HepG2 (cell line): ENCODE measurements at regions not wholly inside any gene's neighbourhood (a gene's known extent, or its start where the extent isn't known, plus 50 kb on each side); places are given as distances from the start of the nearest gene placed in this dataset.
A peak's percentile ranks its signal among the peaks of the same experiment; 100 is the strongest.

Experiments
- CREB1 ChIP-seq, 2 experiments: fragments of 450-650 bp in 1 of 2; IDR thresholded peaks; 2 replicates each; pipeline ENCODE4 v1.6.1; 2016 to 2017; ENCODE audit warnings: control low read depth in 1 of 2, mild to moderate bottlenecking in 1 of 2, missing compliant biosample characterization in 1 of 2, missing genetic modification characterization in 1 of 2
- FOXA3 ChIP-seq: IDR thresholded peaks from 2 replicates; pipeline ENCODE4 v1.6.1; 2016; ENCODE audit warnings: missing genetic modification reagents, missing compliant biosample characterization
- FOXK1 ChIP-seq: sonication (generic); formaldehyde crosslinking; IDR thresholded peaks from 2 replicates; pipeline ENCODE4 v1.4.0; 2020; ENCODE audit warnings: low read depth, missing genetic modification reagents, borderline replicate concordance
- HCFC1 ChIP-seq: fragments of 150-350 bp; IDR thresholded peaks from 2 replicates; pipeline ENCODE4 v1.6.1; 2014; ENCODE audit warnings: low read depth, low read length
- IRF2 ChIP-seq: IDR thresholded peaks from 2 replicates; pipeline ENCODE4 v1.6.1; 2018; ENCODE audit warnings: missing genetic modification reagents, missing compliant biosample characterization
- JARID2 ChIP-seq: sonication (generic); formaldehyde crosslinking; IDR thresholded peaks from 2 replicates; pipeline ENCODE4 v1.8.1; 2023; ENCODE audit warnings: missing genetic modification reagents, inconsistent platforms; ENCODE audit not compliant: insufficient replicate concordance
- KLF13 ChIP-seq: sonication (generic); formaldehyde crosslinking; IDR thresholded peaks from 2 replicates; pipeline ENCODE4 v1.4.0; 2020; ENCODE audit warnings: mild to moderate bottlenecking, missing genetic modification reagents
- MIER3 ChIP-seq: IDR thresholded peaks from 2 replicates; pipeline ENCODE4 v1.6.1; 2016; ENCODE audit warnings: missing compliant biosample characterization, borderline replicate concordance
- NFIB ChIP-seq: sonication (generic); formaldehyde crosslinking; IDR thresholded peaks from 2 replicates; pipeline ENCODE4 v1.9.0; 2021; ENCODE audit warnings: missing genetic modification reagents, mild to moderate bottlenecking, borderline replicate concordance
- NKX3-1 ChIP-seq: sonication (generic); formaldehyde crosslinking; IDR thresholded peaks from 2 replicates; pipeline ENCODE4 v1.5.0; 2020; ENCODE audit warnings: missing genetic modification reagents
- PTBP1 ChIP-seq: fragments of 200-400 bp; formaldehyde crosslinking; IDR thresholded peaks from 2 replicates; pipeline ENCODE4 v1.6.1; 2018; ENCODE audit warnings: low read length, low read depth; ENCODE audit not compliant: poor library complexity, severe bottlenecking
- SMC3 ChIP-seq: IDR thresholded peaks from 2 replicates; pipeline ENCODE4 v1.6.1; 2011; ENCODE audit warnings: low read length, improper control_type of control experiment
- SOX13 ChIP-seq, 3 experiments: fragments of 450-650 bp in 1 of 3; sonication (generic) in 1 of 3; formaldehyde crosslinking in 1 of 3; IDR thresholded peaks in 2 of 3; conservative IDR thresholded peaks in 1 of 3; 2 replicates each; pipeline versions ENCODE4 v1.5.0 to v1.6.1; 2016 to 2020; ENCODE audit warnings: antibody characterized with exemption in 1 of 3, mild to moderate bottlenecking in 1 of 3, missing compliant biosample characterization in 1 of 3, missing genetic modification reagents in 1 of 3, moderate library complexity in 1 of 3
- ZFP36 ChIP-seq: fragments of 150-350 bp; IDR thresholded peaks from 2 replicates; pipeline ENCODE4 v1.6.1; 2018; ENCODE audit warnings: borderline replicate concordance, low read length, low read depth; ENCODE audit not compliant: partially characterized antibody
- ZFYVE20 ChIP-seq: sonication (generic); formaldehyde crosslinking; IDR thresholded peaks from 2 replicates; pipeline ENCODE4 v1.8.0; 2023; ENCODE audit warnings: low read depth, mild to moderate bottlenecking, moderate library complexity, missing genetic modification reagents, borderline replicate concordance
- ZMYM2 ChIP-seq: sonication (generic); formaldehyde crosslinking; IDR thresholded peaks from 2 replicates; pipeline ENCODE4 v1.8.0; 2022; ENCODE audit warnings: mild to moderate bottlenecking, missing genetic modification reagents
- ZNF24 ChIP-seq: fragments of 450-650 bp; IDR thresholded peaks from 2 replicates; pipeline ENCODE4 v1.6.1; 2017; ENCODE audit warnings: antibody characterized with exemption, mild to moderate bottlenecking
- ZNF792 ChIP-seq: IDR thresholded peaks from 2 replicates; pipeline ENCODE4 v1.6.1; 2016
- ZSCAN22 ChIP-seq: sonication (generic); formaldehyde crosslinking; IDR thresholded peaks from 2 replicates; pipeline ENCODE4 v1.4.0; 2020; ENCODE audit warnings: mild to moderate bottlenecking, missing genetic modification reagents
- TF ChIP-seq, protein P1 (sequence below): sonication (generic); formaldehyde crosslinking; IDR thresholded peaks from 2 replicates; pipeline ENCODE4 v1.4.0; 2020; ENCODE audit warnings: missing genetic modification reagents
- TF ChIP-seq, protein P2 (sequence below): IDR thresholded peaks from 2 replicates; pipeline ENCODE4 v1.6.1; 2018; ENCODE audit warnings: missing genetic modification reagents
- TF ChIP-seq, protein P3 (sequence below): sonication (generic); formaldehyde crosslinking; conservative IDR thresholded peaks from 2 replicates; pipeline ENCODE4 v1.4.0; 2020; ENCODE audit warnings: missing genetic modification reagents
- TF ChIP-seq, protein P4 (sequence below): sonication (generic); formaldehyde crosslinking; IDR thresholded peaks from 2 replicates; pipeline ENCODE4 v1.8.0; 2022; ENCODE audit warnings: missing genetic modification reagents, mild to moderate bottlenecking, inconsistent platforms, borderline replicate concordance
- TF ChIP-seq, protein P5 (sequence below): sonication (generic); formaldehyde crosslinking; IDR thresholded peaks from 2 replicates; pipeline ENCODE4 v1.9.0; 2021; ENCODE audit warnings: missing genetic modification reagents, borderline replicate concordance

DNA sequence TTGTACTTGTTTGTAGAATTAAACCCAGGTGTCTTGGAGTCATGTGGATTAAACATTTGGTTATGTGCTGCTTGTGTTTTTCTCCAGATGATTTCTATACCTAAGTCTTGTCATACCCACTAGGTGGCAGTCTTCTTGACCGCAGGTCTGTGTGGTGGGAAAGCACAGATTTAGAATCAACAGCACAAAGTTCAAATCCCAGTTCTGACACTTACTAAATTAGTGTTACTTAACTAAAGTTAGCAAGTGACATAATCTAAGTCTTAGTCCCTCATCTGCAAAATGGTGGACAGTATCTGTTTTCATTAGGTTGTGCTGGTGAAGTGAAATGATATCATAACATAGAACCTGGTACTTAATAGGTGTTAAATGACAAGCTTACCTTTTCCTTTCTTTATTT is 151.0 kb upstream of the ARHGAP5 start (continued):
- TF ChIP-seq NFIB (CRISPR knock-in tag) = no peak
- TF ChIP-seq JARID2 (CRISPR knock-in tag) = peak; percentile 78
- TF ChIP-seq, protein P1, sequence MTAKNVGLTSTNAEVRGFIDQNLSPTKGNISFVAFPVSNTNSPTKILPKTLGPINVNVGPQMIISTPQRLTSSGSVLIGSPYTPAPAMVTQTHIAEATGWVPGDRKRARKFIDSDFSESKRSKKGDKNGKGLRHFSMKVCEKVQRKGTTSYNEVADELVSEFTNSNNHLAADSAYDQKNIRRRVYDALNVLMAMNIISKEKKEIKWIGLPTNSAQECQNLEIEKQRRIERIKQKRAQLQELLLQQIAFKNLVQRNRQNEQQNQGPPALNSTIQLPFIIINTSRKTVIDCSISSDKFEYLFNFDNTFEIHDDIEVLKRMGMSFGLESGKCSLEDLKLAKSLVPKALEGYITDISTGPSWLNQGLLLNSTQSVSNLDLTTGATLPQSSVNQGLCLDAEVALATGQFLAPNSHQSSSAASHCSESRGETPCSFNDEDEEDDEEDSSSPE (CRISPR knock-in tag) = peak; percentile 39; the same call in 1 of the 2 replicates
- TF ChIP-seq KLF13 = no peak
- no peak for TF ChIP-seq ZFYVE20 (CRISPR knock-in tag)
- 0 out of 2 replicates have a peak, but pooled peaks have one; percentile 3 for TF ChIP-seq ZSCAN22 (CRISPR knock-in tag)
- TF ChIP-seq FOXK1 (CRISPR knock-in tag) = 0 out of 2 replicates have a peak, but pooled peaks have one; percentile 68
- TF ChIP-seq ZNF792 (CRISPR knock-in tag) = peak; percentile 46; the same call in 1 of the 2 replicates
- TF ChIP-seq NKX3-1 (CRISPR knock-in tag) = peak; percentile 50; the same call in 1 of the 2 replicates
- TF ChIP-seq, protein P2, sequence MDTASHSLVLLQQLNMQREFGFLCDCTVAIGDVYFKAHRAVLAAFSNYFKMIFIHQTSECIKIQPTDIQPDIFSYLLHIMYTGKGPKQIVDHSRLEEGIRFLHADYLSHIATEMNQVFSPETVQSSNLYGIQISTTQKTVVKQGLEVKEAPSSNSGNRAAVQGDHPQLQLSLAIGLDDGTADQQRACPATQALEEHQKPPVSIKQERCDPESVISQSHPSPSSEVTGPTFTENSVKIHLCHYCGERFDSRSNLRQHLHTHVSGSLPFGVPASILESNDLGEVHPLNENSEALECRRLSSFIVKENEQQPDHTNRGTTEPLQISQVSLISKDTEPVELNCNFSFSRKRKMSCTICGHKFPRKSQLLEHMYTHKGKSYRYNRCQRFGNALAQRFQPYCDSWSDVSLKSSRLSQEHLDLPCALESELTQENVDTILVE (CRISPR knock-in tag) = peak; percentile 65; the same call in 1 of the 2 replicates
- TF ChIP-seq CREB1 (IDR thresholded peaks at IDR 0.05) = peak; percentile 33; the same call in 1 of the 2 replicates
- no peak; the same call in 1 of the 2 replicates for TF ChIP-seq CREB1 (CRISPR knock-in tag; IDR thresholded peaks at IDR 0.05)
- peak; percentile 80 for TF ChIP-seq FOXA3
- no peak for TF ChIP-seq PTBP1
- peak; percentile 94 for TF ChIP-seq ZMYM2 (CRISPR knock-in tag)
- TF ChIP-seq MIER3 (CRISPR knock-in tag) = peak; percentile 56; the same call in 1 of the 2 replicates
- no peak for TF ChIP-seq SOX13 (IDR thresholded peaks at IDR 0.05)
- TF ChIP-seq SOX13 (CRISPR knock-in tag; conservative IDR thresholded peaks at IDR 0.05 in 1 of 2, IDR thresholded peaks at IDR 0.05 in 1 of 2) = peak in 1 of 2 experiments; percentile 49; a peak in 2 of 4 replicates
- TF ChIP-seq ZFP36 = peak; percentile 36
- TF ChIP-seq, protein P3, sequence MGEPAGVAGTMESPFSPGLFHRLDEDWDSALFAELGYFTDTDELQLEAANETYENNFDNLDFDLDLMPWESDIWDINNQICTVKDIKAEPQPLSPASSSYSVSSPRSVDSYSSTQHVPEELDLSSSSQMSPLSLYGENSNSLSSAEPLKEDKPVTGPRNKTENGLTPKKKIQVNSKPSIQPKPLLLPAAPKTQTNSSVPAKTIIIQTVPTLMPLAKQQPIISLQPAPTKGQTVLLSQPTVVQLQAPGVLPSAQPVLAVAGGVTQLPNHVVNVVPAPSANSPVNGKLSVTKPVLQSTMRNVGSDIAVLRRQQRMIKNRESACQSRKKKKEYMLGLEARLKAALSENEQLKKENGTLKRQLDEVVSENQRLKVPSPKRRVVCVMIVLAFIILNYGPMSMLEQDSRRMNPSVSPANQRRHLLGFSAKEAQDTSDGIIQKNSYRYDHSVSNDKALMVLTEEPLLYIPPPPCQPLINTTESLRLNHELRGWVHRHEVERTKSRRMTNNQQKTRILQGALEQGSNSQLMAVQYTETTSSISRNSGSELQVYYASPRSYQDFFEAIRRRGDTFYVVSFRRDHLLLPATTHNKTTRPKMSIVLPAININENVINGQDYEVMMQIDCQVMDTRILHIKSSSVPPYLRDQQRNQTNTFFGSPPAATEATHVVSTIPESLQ (CRISPR knock-in tag) = 0 out of 2 replicates have a peak, but pooled peaks have one; percentile 42
- TF ChIP-seq IRF2 = peak; percentile 84; the same call in 1 of the 2 replicates
- TF ChIP-seq, protein P4, sequence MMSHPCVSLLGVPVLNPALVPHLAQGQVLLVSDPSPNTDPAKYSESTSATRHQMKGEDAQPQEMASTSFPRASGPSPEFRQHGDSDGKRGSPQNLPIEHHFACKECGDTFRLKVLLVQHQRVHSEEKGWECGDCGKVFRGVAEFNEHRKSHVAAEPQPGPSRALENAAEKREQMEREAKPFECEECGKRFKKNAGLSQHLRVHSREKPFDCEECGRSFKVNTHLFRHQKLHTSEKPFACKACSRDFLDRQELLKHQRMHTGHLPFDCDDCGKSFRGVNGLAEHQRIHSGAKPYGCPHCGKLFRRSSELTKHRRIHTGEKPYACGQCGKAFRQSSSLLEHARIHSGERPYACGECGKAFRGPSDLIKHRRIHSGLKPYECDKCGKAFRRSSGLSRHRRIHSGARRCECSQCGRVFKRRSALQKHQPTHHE (CRISPR knock-in tag) = no peak
- TF ChIP-seq SMC3 = peak; percentile 97
- TF ChIP-seq, protein P5, sequence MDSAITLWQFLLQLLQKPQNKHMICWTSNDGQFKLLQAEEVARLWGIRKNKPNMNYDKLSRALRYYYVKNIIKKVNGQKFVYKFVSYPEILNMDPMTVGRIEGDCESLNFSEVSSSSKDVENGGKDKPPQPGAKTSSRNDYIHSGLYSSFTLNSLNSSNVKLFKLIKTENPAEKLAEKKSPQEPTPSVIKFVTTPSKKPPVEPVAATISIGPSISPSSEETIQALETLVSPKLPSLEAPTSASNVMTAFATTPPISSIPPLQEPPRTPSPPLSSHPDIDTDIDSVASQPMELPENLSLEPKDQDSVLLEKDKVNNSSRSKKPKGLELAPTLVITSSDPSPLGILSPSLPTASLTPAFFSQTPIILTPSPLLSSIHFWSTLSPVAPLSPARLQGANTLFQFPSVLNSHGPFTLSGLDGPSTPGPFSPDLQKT (CRISPR knock-in tag) = no peak
- no peak for TF ChIP-seq HCFC1
- TF ChIP-seq ZNF24 = peak; percentile 35; the same call in 1 of the 2 replicates
